ENCODE measurements at regions not wholly inside any gene's neighbourhood (a gene's known extent, or its start where the extent isn't known, plus 50 kb on each side); places are given as distances from the start of the nearest gene placed in this dataset.

DNA sequence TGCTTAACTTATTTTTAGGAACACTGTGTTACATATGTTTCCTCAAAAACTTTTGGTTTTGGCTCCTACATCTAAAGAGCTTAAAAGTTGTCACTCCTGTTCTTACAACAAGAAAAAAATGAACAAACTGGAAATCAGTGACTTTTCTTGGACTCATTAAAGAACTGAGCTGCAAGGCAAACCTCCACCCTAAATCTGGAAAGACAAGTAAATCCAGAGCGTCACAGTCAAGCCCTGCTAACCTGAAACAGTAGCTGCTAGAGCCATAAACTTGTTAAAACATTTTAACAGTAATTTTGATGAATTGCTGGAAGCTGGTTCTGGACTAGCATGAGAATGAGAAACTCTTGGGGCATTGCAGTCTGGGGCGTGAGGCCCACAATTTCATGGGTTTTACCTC lies 350.5 kb upstream of the COL8A1 start:
- Mint-ChIP-seq H3K4me1 (ENCODE audit: low read depth) (no peaks in the 10 kb centered on the region), H3K27me3 (ENCODE audit: low read depth) (no peaks in the 10 kb centered on the region), H3K4me3 (no peak overlapping the region), H3K36me3 (ENCODE audit: low read depth) (no peaks in the 10 kb centered on the region), H3K9me3 (peaks cover 4% of the 10 kb centered on the region), H3K27ac (no peak overlapping the region)
- no peak for DNase-seq
- intact Hi-C loops (cut with micrococcal nuclease) = no loop called here
- CTCF ChIA-PET = no interaction called here

DNA sequence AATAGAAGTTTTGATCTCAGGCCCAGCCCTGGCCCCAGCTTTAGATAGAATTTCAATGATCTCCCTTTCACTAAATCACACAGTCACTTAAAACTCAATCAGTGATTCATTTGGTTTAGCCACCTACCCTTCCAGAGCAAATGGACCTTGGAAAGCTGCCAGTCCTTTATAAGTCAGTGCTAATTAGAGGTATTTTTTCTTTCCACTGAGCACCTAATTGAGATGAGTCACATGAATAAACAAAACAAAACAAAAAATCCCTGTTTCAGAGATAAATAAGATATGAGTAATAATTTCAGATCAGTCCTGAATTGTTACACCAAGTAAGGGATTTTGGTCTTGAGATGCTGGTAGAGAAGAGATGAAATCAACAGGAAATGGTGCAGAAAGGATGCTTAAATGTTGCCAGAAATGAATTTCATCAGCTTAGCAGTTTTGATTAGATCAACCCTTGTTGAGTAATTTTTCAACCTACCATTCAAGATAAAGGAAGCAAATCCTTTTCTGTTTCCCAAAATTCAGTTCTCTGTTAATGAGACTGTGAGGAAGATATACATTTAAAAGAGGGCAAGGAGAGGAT lies 352.0 kb upstream of the COL8A1 start:
- Mint-ChIP-seq H3K9me3 (peaks cover 4% of the 10 kb centered on the region), H3K4me3 (no peak overlapping the region), H3K4me1 (ENCODE audit: low read depth) (no peaks in the 10 kb centered on the region), H3K27me3 (ENCODE audit: low read depth) (no peaks in the 10 kb centered on the region), H3K36me3 (ENCODE audit: low read depth) (no peaks in the 10 kb centered on the region), H3K27ac (no peak overlapping the region)
- no peak for DNase-seq
- CTCF ChIA-PET = no interaction called here
- intact Hi-C loops (cut with micrococcal nuclease) = no loop called here

DNA sequence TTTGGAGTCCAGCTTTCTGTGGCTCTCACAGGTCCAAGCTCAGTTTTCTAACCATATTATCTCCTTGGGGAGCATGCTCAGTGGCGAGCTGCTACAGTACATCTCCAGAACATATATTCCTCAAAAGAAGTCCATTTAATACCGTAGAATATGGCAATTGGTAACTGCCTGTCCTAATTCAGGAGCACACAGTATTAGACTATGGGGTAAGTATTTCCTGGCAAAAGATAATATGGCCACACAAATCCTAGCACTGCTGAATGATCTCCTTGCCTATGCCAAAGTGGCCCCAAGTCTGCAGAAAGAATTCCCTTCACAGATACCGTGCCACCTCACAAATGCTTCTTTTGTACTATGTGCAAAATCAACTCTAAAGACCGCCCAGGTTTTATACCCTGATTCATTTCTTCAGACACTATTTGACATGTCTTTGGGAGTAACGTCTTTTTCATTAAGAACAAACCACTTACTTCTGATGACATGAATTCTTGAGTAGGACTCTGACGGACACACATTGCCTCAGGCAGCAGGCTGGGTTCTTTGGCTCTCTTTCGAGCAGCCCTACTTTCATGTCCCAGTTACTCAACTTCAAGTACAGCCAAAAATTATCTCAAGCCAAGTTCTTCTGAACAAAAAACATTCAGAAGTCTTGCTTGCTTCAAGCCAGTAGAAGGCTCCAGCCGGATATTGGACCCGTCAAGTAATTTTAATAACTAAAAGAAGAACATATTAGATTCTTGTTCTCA lies 368.3 kb upstream of the DCBLD2 start:
- CTCF ChIA-PET = no interaction called here
- no peak overlapping the region for H3K4me3 Mint-ChIP-seq
- H3K27me3 Mint-ChIP-seq (ENCODE audit: low read depth) = no peaks in the 10 kb centered on the region
- H3K9me3 Mint-ChIP-seq = peaks cover 1% of the 10 kb centered on the region
- DNase-seq = no peak
- H3K36me3 Mint-ChIP-seq (ENCODE audit: low read depth) = no peaks in the 10 kb centered on the region
- intact Hi-C loops (cut with micrococcal nuclease) = no loop called here
- no peaks in the 10 kb centered on the region for H3K4me1 Mint-ChIP-seq (ENCODE audit: low read depth)
- H3K27ac Mint-ChIP-seq = no peak overlapping the region

DNA sequence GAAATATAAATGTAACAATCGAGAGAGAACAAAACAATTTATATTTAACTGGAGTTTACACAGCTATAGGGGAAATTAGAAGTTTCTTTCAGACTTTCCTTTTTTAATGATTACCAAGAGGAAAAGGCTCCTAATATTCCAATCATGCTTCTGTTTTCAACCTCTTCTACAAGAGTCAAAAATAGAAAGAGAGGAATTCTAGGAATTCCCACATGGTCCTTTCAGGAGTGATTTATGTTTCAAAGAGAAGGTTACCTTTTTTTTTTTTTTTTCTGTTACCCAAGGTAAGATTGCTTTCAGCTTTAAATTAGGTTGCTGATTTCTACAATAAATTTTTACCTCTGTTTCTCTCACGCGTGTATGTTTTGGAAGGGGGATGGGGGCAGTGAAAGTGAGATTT lies 355.3 kb upstream of the DCBLD2 start:
- intact Hi-C loops (cut with micrococcal nuclease) = no loop called here
- Mint-ChIP-seq H3K27me3 (ENCODE audit: low read depth) (no peaks in the 10 kb centered on the region), H3K4me1 (ENCODE audit: low read depth) (no peaks in the 10 kb centered on the region), H3K36me3 (ENCODE audit: low read depth) (no peaks in the 10 kb centered on the region), H3K9me3 (no peaks in the 10 kb centered on the region), H3K27ac (no peak overlapping the region), H3K4me3 (no peak overlapping the region)
- CTCF ChIA-PET = no interaction called here
- DNase-seq = no peak

DNA sequence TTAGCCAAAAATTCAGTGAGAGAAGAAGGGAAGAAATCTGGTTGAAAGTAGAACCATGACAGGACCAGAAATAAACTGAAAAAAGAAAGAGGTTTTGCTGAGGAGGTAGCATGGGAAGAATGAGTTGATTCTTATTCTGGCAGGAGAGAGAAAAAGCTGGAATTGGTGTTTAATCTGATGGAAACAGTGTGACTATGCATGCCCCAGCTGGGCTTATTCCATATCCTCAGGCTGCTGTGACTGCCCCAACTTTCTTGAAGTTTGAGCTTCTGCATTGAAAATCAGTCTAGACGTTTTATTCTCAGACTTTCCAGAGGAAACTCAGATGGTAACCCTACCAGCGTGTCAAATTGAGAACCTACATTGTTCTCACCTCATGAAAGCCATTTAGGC lies 352.5 kb upstream of the DCBLD2 start:
- no peak for DNase-seq
- Mint-ChIP-seq H3K36me3 (ENCODE audit: low read depth) (no peaks in the 10 kb centered on the region), H3K4me3 (no peak overlapping the region), H3K4me1 (ENCODE audit: low read depth) (no peaks in the 10 kb centered on the region), H3K9me3 (no peaks in the 10 kb centered on the region), H3K27me3 (ENCODE audit: low read depth) (no peaks in the 10 kb centered on the region), H3K27ac (no peak overlapping the region)
- intact Hi-C loops (cut with micrococcal nuclease) = no loop called here
- CTCF ChIA-PET = no interaction called here

DNA sequence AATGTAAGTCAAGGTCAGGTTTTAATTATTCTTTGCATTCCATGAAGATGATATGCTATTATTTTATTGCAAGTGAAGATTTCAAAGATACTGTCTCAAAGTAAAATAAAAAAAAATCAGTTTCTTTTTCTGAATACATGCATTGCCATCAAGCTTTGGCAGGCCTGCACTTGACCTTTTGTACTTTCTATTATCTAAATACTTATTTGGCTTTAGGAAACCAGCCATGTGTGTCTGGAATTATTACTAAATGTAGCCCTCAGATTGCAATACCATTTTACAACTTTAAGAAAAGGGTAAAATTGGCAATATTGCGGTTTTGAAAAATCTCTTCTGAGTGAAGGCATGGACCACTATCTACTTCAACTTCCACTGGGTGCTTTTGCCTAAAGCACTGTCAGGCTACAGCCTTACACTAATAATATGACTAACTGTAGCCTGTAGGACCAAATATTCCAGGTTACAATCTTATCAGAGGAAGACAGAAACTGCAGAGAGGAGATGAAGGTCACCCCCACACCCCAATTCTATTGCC lies 349.4 kb upstream of the DCBLD2 start:
- H3K36me3 Mint-ChIP-seq (ENCODE audit: low read depth) = no peaks in the 10 kb centered on the region
- no peak overlapping the region for H3K4me3 Mint-ChIP-seq
- no peaks in the 10 kb centered on the region for H3K9me3 Mint-ChIP-seq
- CTCF ChIA-PET = no interaction called here
- no peak overlapping the region for H3K27ac Mint-ChIP-seq
- no peak for DNase-seq
- H3K27me3 Mint-ChIP-seq (ENCODE audit: low read depth) = no peaks in the 10 kb centered on the region
- intact Hi-C loops (cut with micrococcal nuclease) = no loop called here
- H3K4me1 Mint-ChIP-seq (ENCODE audit: low read depth) = no peaks in the 10 kb centered on the region

DNA sequence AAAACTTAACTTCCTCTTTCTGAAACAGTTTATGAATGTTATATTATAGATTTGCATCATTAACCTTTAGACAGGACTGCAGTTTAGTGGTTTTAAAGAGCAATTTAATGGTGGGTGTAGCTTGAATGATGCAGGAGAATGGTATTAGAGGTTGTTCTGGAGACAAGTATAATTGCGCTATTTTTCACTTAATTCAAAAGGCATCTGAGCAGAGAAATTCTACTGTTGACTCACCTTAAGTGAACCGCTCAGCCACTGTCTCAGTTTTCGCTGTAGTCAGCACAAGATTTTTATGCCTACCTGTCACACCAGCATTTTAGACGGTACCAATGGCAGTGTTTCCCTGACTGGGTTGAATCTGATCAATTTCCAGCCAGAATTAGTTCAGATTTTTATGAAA lies 348.8 kb upstream of the DCBLD2 start:
- no peak overlapping the region for H3K4me3 Mint-ChIP-seq
- no peak overlapping the region for H3K27ac Mint-ChIP-seq
- CTCF ChIA-PET = no interaction called here
- H3K36me3 Mint-ChIP-seq (ENCODE audit: low read depth) = no peaks in the 10 kb centered on the region
- H3K27me3 Mint-ChIP-seq (ENCODE audit: low read depth) = no peaks in the 10 kb centered on the region
- intact Hi-C loops (cut with micrococcal nuclease) = no loop called here
- DNase-seq = no peak
- H3K4me1 Mint-ChIP-seq (ENCODE audit: low read depth) = no peaks in the 10 kb centered on the region
- H3K9me3 Mint-ChIP-seq = no peaks in the 10 kb centered on the region

DNA sequence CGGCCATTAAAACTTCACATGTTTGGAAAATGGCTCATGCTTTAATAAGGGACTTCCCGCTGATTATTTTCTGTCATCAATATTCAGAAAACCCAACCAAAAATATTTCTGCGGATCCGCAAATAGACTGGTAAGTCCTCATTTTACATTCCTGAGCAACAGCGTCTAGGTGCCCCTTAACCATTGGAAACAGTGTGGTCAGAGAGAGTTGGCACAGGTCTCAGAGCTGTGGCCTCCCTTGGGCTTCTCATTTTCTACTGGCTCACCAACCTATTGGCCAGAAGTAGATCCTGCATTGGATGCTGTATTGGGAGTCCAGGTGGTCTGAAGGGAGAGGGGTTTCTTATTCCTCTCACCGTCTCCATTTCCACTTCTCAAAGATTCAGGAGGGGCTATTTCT lies 348.1 kb upstream of the DCBLD2 start:
- intact Hi-C loops (cut with micrococcal nuclease) = no loop called here
- CTCF ChIA-PET = no interaction called here
- H3K27ac Mint-ChIP-seq = no peak overlapping the region
- H3K4me3 Mint-ChIP-seq = no peak overlapping the region
- H3K4me1 Mint-ChIP-seq (ENCODE audit: low read depth) = no peaks in the 10 kb centered on the region
- H3K36me3 Mint-ChIP-seq (ENCODE audit: low read depth) = no peaks in the 10 kb centered on the region
- DNase-seq = no peak
- no peaks in the 10 kb centered on the region for H3K27me3 Mint-ChIP-seq (ENCODE audit: low read depth)
- H3K9me3 Mint-ChIP-seq = peaks cover 2% of the 10 kb centered on the region

DNA sequence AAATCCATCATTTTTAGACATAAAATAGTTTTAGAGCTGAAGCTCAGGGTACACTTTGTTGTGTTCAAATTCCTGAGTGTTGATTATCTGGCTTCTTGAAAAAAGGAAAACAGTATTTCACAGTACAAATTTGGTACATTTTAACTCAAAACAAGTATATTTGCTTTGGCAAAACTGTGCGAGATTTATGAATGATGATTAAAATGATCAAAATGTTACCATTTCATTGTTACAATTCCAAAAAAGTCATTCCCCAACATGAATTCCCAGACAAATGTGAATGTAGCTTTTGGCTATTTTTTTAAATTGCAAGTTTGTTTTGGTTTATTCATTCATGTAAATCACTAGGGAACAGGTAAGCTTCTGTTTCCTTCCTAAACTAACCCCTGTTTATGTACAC lies 347.4 kb upstream of the DCBLD2 start:
- H3K27me3 Mint-ChIP-seq (ENCODE audit: low read depth) = no peaks in the 10 kb centered on the region
- H3K9me3 Mint-ChIP-seq = peaks cover 2% of the 10 kb centered on the region
- no peak for DNase-seq
- H3K27ac Mint-ChIP-seq = no peak overlapping the region
- H3K4me1 Mint-ChIP-seq (ENCODE audit: low read depth) = no peaks in the 10 kb centered on the region
- no peak overlapping the region for H3K4me3 Mint-ChIP-seq
- intact Hi-C loops (cut with micrococcal nuclease) = no loop called here
- no peaks in the 10 kb centered on the region for H3K36me3 Mint-ChIP-seq (ENCODE audit: low read depth)
- CTCF ChIA-PET = no interaction called here

DNA sequence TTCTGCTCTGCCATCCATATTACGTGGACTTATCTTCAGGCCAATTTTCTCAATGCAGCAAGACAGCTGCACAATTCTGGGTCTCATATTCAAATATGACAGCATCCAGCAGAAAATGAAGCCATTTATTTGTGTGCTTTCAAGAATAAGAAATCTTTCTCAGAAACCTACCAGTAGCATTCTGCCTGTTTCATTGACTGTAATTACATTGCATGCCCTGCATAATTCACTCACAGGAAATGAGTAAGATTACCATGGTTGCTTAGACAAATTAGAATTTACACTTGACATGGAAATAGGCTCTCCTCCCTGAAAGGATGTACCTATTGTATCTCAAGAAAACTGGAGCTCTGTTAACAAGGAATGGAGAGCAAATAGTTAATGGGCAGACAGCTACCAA lies 346.6 kb upstream of the DCBLD2 start:
- Mint-ChIP-seq H3K27me3 (ENCODE audit: low read depth) (no peaks in the 10 kb centered on the region), H3K9me3 (peaks cover 2% of the 10 kb centered on the region), H3K36me3 (ENCODE audit: low read depth) (no peaks in the 10 kb centered on the region), H3K4me1 (ENCODE audit: low read depth) (no peaks in the 10 kb centered on the region), H3K27ac (no peak overlapping the region), H3K4me3 (no peak overlapping the region)
- CTCF ChIA-PET = no interaction called here
- intact Hi-C loops (cut with micrococcal nuclease) = no loop called here
- DNase-seq = no peak

DNA sequence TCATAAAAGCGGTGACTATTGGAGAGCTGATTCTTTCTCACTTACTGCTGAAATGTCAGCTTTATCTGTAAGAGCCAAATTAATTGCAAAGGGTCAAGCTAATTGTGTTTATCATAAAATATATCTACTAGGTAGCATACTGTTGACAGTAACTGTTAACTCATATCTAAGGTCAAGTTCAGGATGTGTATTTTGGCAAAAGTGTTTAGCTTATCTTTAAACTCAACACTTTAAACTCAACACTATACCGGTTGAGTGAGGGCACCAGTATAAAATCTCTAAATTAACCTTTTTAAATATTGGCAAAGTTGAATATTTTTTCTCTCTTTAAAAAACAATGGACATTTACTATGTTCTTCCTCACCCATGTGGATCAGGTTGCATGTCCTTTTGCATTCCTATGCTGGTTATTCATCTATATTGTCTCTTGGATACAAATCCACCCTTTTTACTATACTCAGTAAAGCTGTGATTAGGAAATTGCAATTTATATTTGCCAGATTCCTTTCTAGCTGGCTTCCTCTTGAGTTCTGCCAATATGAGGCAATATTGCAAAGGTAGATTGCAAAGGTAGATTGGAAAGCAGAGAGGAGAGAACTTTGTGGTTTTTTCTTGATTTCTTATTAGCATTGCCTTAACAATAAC lies 344.6 kb upstream of the DCBLD2 start:
- intact Hi-C loops (cut with micrococcal nuclease) = no loop called here
- CTCF ChIA-PET = no interaction called here
- Mint-ChIP-seq H3K9me3 (peaks cover 2% of the 10 kb centered on the region), H3K36me3 (ENCODE audit: low read depth) (no peaks in the 10 kb centered on the region), H3K27me3 (ENCODE audit: low read depth) (no peaks in the 10 kb centered on the region), H3K4me3 (no peak overlapping the region), H3K4me1 (ENCODE audit: low read depth) (no peaks in the 10 kb centered on the region), H3K27ac (no peak overlapping the region)
- DNase-seq = no peak

DNA sequence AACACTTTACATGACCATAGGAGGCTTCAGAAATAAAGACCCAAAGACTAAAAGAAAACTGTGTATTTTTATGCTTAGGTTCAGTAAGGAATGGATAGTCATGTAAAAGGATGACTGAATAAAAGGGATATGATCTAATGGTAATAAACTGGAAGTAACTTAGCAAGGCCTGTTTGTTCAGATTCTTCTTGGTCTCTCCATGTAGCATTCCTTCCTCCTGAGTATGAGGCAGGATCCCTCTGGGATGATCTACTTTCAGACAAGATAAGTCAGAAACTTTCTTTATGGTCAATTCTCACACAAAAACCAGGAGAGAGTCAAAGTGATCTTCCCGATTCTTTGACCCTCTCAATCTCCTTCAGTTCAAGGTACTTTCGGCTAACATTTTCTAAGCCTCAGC lies 340.8 kb upstream of the DCBLD2 start:
- H3K36me3 Mint-ChIP-seq (ENCODE audit: low read depth) = no peaks in the 10 kb centered on the region
- H3K4me1 Mint-ChIP-seq (ENCODE audit: low read depth) = no peaks in the 10 kb centered on the region
- CTCF ChIA-PET = no interaction called here
- peaks cover 5% of the 10 kb centered on the region for H3K9me3 Mint-ChIP-seq
- intact Hi-C loops (cut with micrococcal nuclease) = no loop called here
- no peak overlapping the region for H3K27ac Mint-ChIP-seq
- H3K27me3 Mint-ChIP-seq (ENCODE audit: low read depth) = no peaks in the 10 kb centered on the region
- H3K4me3 Mint-ChIP-seq = no peak overlapping the region
- DNase-seq = no peak

DNA sequence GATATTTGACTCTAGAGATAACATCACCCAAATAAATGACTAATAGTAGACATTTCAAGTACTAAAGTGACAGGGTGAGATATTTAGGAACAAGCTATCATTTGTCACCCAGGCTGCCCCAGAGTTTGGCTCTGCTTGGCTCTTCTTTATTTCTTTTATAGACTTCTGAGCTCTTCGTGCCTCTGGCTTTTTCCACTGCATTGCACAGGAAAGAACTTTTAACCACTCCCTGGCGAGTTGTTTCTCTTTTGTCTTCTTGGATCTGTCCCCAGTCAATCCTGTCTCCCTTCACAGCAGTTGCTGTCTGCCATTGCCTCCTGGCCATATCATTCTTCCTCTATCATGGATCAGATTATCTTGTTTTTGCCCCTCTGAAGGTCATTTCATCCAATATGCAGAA lies 339.2 kb upstream of the DCBLD2 start:
- Mint-ChIP-seq H3K9me3 (peaks cover 6% of the 10 kb centered on the region), H3K27ac (no peak overlapping the region), H3K36me3 (ENCODE audit: low read depth) (no peaks in the 10 kb centered on the region), H3K4me1 (ENCODE audit: low read depth) (no peaks in the 10 kb centered on the region), H3K27me3 (ENCODE audit: low read depth) (no peaks in the 10 kb centered on the region), H3K4me3 (no peak overlapping the region)
- DNase-seq = no peak
- CTCF ChIA-PET = no interaction called here
- intact Hi-C loops (cut with micrococcal nuclease) = no loop called here
